ENCODE measurements at regions not wholly inside any gene's neighbourhood (a gene's known extent, or its start where the extent isn't known, plus 50 kb on each side); places are given as distances from the start of the nearest gene placed in this dataset.

DNA sequence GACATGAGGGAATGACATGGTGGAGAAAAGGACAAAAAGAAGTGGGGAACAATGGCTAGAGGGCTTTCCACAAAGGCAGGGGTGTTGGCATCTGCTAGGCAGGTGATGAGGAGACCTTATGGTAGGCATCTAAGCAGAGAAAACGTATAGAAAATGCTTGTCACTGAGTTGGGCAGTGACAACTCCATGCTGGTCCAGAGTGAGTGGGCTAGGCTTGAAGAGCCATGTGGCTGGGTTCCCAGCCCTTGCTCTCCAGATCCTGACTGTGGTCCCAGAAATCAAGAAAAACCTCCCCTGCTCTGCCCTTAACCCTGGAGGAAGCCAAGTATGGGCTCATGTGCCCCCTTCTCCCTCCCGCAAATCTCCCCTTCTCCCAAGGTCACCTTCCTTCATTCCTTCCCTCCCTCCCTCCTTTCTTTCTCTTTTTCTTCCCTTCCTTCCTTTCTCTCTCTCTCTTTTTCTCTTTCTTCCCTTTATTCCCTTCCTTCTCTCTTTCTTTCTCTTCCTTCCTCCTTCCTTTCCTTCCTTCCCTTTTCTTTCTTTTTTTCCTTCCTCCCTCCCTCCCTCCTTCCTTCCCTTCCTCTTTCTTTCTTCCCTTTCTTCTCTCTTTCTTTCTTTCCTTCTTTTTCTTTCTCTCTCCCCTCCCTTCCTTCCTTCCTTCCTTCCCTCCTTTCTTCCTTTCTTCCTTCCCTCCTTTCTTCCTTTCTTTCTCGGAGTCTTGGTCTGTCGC lies 102.8 kb downstream of the NAV1 start:
- H3K4me3 Mint-ChIP-seq = no peak overlapping the region
- no peak for DNase-seq
- no peak overlapping the region for H3K27ac Mint-ChIP-seq
- no peaks in the 10 kb centered on the region for H3K79me2 ChIP-seq (ENCODE audit: control insufficient read depth, insufficient read depth, low read length)
- no peak overlapping the region for H3K27ac ChIP-seq (ENCODE audit: low read length in 2 of 2)
- WGBS (ENCODE audit: insufficient coverage) = 92% methylated on average over 2 of the region's 4 CpGs
- no peaks in the 10 kb centered on the region for H3K9me3 ChIP-seq (ENCODE audit: control extremely low read depth in 1 of 3, control insufficient read depth in 2 of 3, insufficient read depth in 1 of 3, low read length in 2 of 3)
- peaks cover 30% of the 10 kb centered on the region for H3K27me3 Mint-ChIP-seq
- POLR2A ChIA-PET = no interaction called here
- CTCF ChIA-PET = no interaction called here
- H3K9me3 Mint-ChIP-seq (ENCODE audit: insufficient read depth) = no peaks in the 10 kb centered on the region
- no peaks in the 10 kb centered on the region for H4K20me1 ChIP-seq (ENCODE audit: control insufficient read depth, insufficient read depth, low read length, poor library complexity, severe bottlenecking)
- peaks cover 0 to 9% (median 1%) of the 10 kb centered on the region in 4 experiments for H3K27me3 ChIP-seq (replicated peaks in 1 of 4; ENCODE audit: control extremely low read depth in 1 of 4, control insufficient read depth in 3 of 4, insufficient read depth in 4 of 4, low read length in 3 of 4)
- H2AFZ ChIP-seq (ENCODE audit: insufficient read depth, low read depth, low read length, poor library complexity, severe bottlenecking) = no peak overlapping the region
- no peaks in the 10 kb centered on the region for H3K36me3 ChIP-seq (replicated peaks in 1 of 2; ENCODE audit: control extremely low read depth in 1 of 2, control insufficient read depth in 1 of 2, extremely low read depth in 1 of 2, insufficient read depth in 2 of 2, low read length in 1 of 2)
- no peak overlapping the region for H3K4me3 ChIP-seq (ENCODE audit: control extremely low read depth in 1 of 5, extremely low read depth in 1 of 5, insufficient read depth in 1 of 5, low read depth in 2 of 5, low read length in 4 of 5)
- H3K9ac ChIP-seq (ENCODE audit: low read length) = no peak overlapping the region
- intact Hi-C loops (cut with micrococcal nuclease) = no loop called here
- no peak for TF ChIP-seq EZH2 (IDR thresholded peaks at IDR 0.05; ENCODE audit: borderline replicate concordance, insufficient read depth, low read depth, low read length, poor library complexity, severe bottlenecking)
- TF ChIP-seq, protein P1, sequence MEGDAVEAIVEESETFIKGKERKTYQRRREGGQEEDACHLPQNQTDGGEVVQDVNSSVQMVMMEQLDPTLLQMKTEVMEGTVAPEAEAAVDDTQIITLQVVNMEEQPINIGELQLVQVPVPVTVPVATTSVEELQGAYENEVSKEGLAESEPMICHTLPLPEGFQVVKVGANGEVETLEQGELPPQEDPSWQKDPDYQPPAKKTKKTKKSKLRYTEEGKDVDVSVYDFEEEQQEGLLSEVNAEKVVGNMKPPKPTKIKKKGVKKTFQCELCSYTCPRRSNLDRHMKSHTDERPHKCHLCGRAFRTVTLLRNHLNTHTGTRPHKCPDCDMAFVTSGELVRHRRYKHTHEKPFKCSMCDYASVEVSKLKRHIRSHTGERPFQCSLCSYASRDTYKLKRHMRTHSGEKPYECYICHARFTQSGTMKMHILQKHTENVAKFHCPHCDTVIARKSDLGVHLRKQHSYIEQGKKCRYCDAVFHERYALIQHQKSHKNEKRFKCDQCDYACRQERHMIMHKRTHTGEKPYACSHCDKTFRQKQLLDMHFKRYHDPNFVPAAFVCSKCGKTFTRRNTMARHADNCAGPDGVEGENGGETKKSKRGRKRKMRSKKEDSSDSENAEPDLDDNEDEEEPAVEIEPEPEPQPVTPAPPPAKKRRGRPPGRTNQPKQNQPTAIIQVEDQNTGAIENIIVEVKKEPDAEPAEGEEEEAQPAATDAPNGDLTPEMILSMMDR (IDR thresholded peaks at IDR 0.05) = no peak
- ATAC-seq (ENCODE audit: low read depth) = no peak
- H3K4me1 Mint-ChIP-seq = no peaks in the 10 kb centered on the region
- H3K4me1 ChIP-seq (ENCODE audit: control insufficient read depth in 2 of 2, insufficient read depth in 2 of 2, low read length in 2 of 2) = no peaks in the 10 kb centered on the region
- H3K4me2 ChIP-seq (replicated peaks; ENCODE audit: low read depth, low read length, poor library complexity, severe bottlenecking) = no peak overlapping the region

DNA sequence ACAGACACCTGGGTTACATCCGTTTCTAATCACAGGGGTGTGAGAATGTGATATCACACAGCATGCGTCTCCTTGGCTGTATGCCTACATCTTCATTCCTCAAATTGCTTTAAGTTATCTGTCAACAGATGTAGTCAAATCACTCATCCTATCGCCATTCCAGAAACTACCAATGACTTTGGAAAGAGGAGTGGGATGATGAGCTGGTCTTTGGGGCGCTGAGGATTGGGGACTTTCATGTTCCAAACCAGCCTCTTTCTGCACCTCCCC lies 104.8 kb downstream of the NAV1 start:
- CTCF ChIA-PET = no interaction called here
- no peak overlapping the region for H3K27ac Mint-ChIP-seq
- H3K4me2 ChIP-seq (replicated peaks; ENCODE audit: low read depth, low read length, poor library complexity, severe bottlenecking) = no peak overlapping the region

More for the DNA sequence above, 104.8 kb downstream of the NAV1 start:
- intact Hi-C loops (cut with micrococcal nuclease) = no loop called here
- Mint-ChIP-seq H3K4me1 (no peaks in the 10 kb centered on the region), H3K27me3 (peaks cover 39% of the 10 kb centered on the region), H3K4me3 (no peak overlapping the region), H3K9me3 (ENCODE audit: insufficient read depth) (no peaks in the 10 kb centered on the region)
- Histone ChIP-seq H3K9ac (ENCODE audit: low read length) (no peak overlapping the region), H3K36me3 (replicated peaks in 1 of 2; ENCODE audit: control extremely low read depth in 1 of 2, control insufficient read depth in 1 of 2, extremely low read depth in 1 of 2, insufficient read depth in 2 of 2, low read length in 1 of 2) (no peaks in the 10 kb centered on the region), H3K4me3 (ENCODE audit: control extremely low read depth in 1 of 5, extremely low read depth in 1 of 5, insufficient read depth in 1 of 5, low read depth in 2 of 5, low read length in 4 of 5) (no peak overlapping the region), H4K20me1 (ENCODE audit: control insufficient read depth, insufficient read depth, low read length, poor library complexity, severe bottlenecking) (no peaks in the 10 kb centered on the region), H3K79me2 (ENCODE audit: control insufficient read depth, insufficient read depth, low read length) (no peaks in the 10 kb centered on the region), H3K27me3 (replicated peaks in 1 of 4; ENCODE audit: control extremely low read depth in 1 of 4, control insufficient read depth in 3 of 4, insufficient read depth in 4 of 4, low read length in 3 of 4) (peaks cover 0 to 23% (median 3%) of the 10 kb centered on the region in 4 experiments), H3K9me3 (ENCODE audit: control extremely low read depth in 1 of 3, control insufficient read depth in 2 of 3, insufficient read depth in 1 of 3, low read length in 2 of 3) (no peaks in the 10 kb centered on the region), H3K27ac (ENCODE audit: low read length in 2 of 2) (no peak overlapping the region), H3K4me1 (ENCODE audit: control insufficient read depth in 2 of 2, insufficient read depth in 2 of 2, low read length in 2 of 2) (peaks cover 0 to 3% of the 10 kb centered on the region in 2 donors), H2AFZ (ENCODE audit: insufficient read depth, low read depth, low read length, poor library complexity, severe bottlenecking) (no peak overlapping the region)
- POLR2A ChIA-PET = no interaction called here
- DNase-seq (no peak), ATAC-seq (ENCODE audit: low read depth) (no peak)
- WGBS (ENCODE audit: insufficient coverage) = no CpG with 5 or more reads among the region's 4 CpGs
- TF ChIP-seq, protein P1 (IDR thresholded peaks at IDR 0.05) = no peak
- no peak for TF ChIP-seq EZH2 (IDR thresholded peaks at IDR 0.05; ENCODE audit: borderline replicate concordance, insufficient read depth, low read depth, low read length, poor library complexity, severe bottlenecking)

Data from B cell (primary cell).